OCI-LY1 (cell line): ENCODE measurements at regions not wholly inside any gene's neighbourhood (a gene's known extent, or its start where the extent isn't known, plus 50 kb on each side); places are given as distances from the start of the nearest gene placed in this dataset.

Experiments used
- H2AFZ ChIP-seq: fragments of 200-600 bp; sonication (generic), shearing (Covaris generic); 2 replicates; pipeline ENCODE4 v1.6.0; 2014; ENCODE audit warnings: antibody characterized with exemption, mild to moderate bottlenecking, low read length
- H3F3A ChIP-seq: fragments of 200-600 bp; sonication (generic), shearing (Covaris generic); 2 replicates; pipeline ENCODE4 v1.6.0; 2014; ENCODE audit warnings: mild to moderate bottlenecking, antibody characterized with exemption, low read length, moderate library complexity; ENCODE audit not compliant: insufficient read depth
- H3K27ac ChIP-seq: fragments of 200-600 bp; sonication (generic); 2 replicates; pipeline ENCODE4 v1.5.1; 2014; ENCODE audit warnings: low read length, mixed run types, mild to moderate bottlenecking, low read depth; ENCODE audit not compliant: poor library complexity, severe bottlenecking
- H3K27me3 ChIP-seq: fragments of 200-600 bp; sonication (generic); 2 replicates; pipeline ENCODE4 v1.6.0; 2014; ENCODE audit warnings: antibody characterized with exemption, mild to moderate bottlenecking, low read length, moderate library complexity; ENCODE audit not compliant: insufficient read depth
- H3K36me3 ChIP-seq: fragments of 200-600 bp; sonication (generic); 2 replicates; pipeline ENCODE4 v1.6.1; 2014; ENCODE audit warnings: mild to moderate bottlenecking, antibody characterized with exemption, low read length, moderate library complexity, mixed read lengths; ENCODE audit not compliant: insufficient read depth
- H3K4me1 ChIP-seq: fragments of 200-600 bp; sonication (generic); 2 replicates; pipeline ENCODE4 v1.5.1; 2014; ENCODE audit warnings: mild to moderate bottlenecking, low read length, moderate library complexity; ENCODE audit not compliant: insufficient read depth, severe bottlenecking
- H3K4me2 ChIP-seq: fragments of 200-600 bp; sonication (generic), shearing (Covaris generic); 2 replicates; pipeline ENCODE4 v1.6.1; 2014; ENCODE audit warnings: low read length
- H3K4me3 ChIP-seq: fragments of 200-600 bp; sonication (generic); 2 replicates; pipeline ENCODE4 v1.5.1; 2014; ENCODE audit warnings: low read length, low read depth, mild to moderate bottlenecking, mixed read lengths; ENCODE audit not compliant: poor library complexity, severe bottlenecking
- H3K79me2 ChIP-seq: fragments of 200-600 bp; shearing (Covaris generic); 2 replicates; pipeline ENCODE4 v1.6.1; 2016; ENCODE audit warnings: mixed run types, low read length, mixed read lengths; ENCODE audit not compliant: insufficient read depth
- H3K9ac ChIP-seq: fragments of 200-600 bp; sonication (generic), shearing (Covaris generic); 2 replicates; pipeline ENCODE4 v1.6.1; 2014; ENCODE audit warnings: mild to moderate bottlenecking, low read length, mixed read lengths
- H3K9me2 ChIP-seq: fragments of 200-600 bp; sonication (generic), shearing (Covaris generic); 2 replicates; pipeline ENCODE4 v1.6.1; 2014; ENCODE audit warnings: low read depth, mild to moderate bottlenecking, low read length, mixed read lengths
- H3K9me3 ChIP-seq: fragments of 200-600 bp; shearing (Covaris generic); 2 replicates; pipeline ENCODE4 v1.6.1; 2014; ENCODE audit warnings: low read length, mixed read lengths
- H4K20me1 ChIP-seq: fragments of 200-600 bp; sonication (generic), shearing (Covaris generic); 2 replicates; pipeline ENCODE4 v1.6.0; 2016; ENCODE audit warnings: mild to moderate bottlenecking, low read length; ENCODE audit not compliant: insufficient read depth
- EZH2 ChIP-seq: fragments of 200-600 bp; sonication (generic), shearing (Covaris generic); IDR thresholded peaks from 2 replicates; pipeline ENCODE4 v1.8.0; 2017; ENCODE audit warnings: borderline replicate concordance, mixed run types, mild to moderate bottlenecking, antibody characterized with exemption, low read length, moderate library complexity, mixed read lengths
- TF ChIP-seq, protein P1 (sequence below): fragments of 200-600 bp; sonication (generic), shearing (Covaris generic); IDR thresholded peaks from 2 replicates; pipeline ENCODE4 v1.5.1; 2017; ENCODE audit warnings: mild to moderate bottlenecking, antibody characterized with exemption, low read length, moderate library complexity, mixed read lengths

DNA sequence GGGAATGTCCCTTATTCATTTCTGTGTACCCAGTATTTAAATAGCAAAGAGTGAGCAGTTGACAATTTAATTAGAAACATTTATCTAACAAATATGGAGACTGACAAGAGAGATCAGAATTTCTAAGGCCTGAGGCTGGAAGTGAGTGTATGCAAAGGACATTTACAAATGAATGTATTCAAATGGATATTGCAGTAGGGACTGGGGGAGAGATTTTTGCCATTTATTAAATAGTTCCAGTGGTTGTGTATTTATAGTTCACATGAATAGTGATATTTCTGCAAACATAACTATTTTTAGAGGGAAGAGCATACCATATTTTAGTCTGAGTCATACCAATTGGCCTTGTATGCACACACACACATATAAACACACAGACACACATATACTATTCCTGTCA lies 592.4 kb downstream of the GLUD2 start:
- no peak overlapping the region for H3K4me2 ChIP-seq

GRCh38 chrX:121641560-121641959 lies 594.1 kb downstream of the GLUD2 start:
- no peak overlapping the region for H2AFZ ChIP-seq
- no peak overlapping the region for H3K4me2 ChIP-seq
- peaks cover 10% of the 10 kb centered on the region for H3K4me1 ChIP-seq
- H3F3A ChIP-seq = no peaks in the 10 kb centered on the region
- no peaks in the 10 kb centered on the region for H4K20me1 ChIP-seq
- H3K9me3 ChIP-seq = no peaks in the 10 kb centered on the region
- H3K9me2 ChIP-seq = no peaks in the 10 kb centered on the region
- no peaks in the 10 kb centered on the region for H3K27me3 ChIP-seq
- H3K79me2 ChIP-seq = no peaks in the 10 kb centered on the region
- H3K36me3 ChIP-seq = no peaks in the 10 kb centered on the region
- no peak overlapping the region for H3K4me3 ChIP-seq
- TF ChIP-seq, protein P1, sequence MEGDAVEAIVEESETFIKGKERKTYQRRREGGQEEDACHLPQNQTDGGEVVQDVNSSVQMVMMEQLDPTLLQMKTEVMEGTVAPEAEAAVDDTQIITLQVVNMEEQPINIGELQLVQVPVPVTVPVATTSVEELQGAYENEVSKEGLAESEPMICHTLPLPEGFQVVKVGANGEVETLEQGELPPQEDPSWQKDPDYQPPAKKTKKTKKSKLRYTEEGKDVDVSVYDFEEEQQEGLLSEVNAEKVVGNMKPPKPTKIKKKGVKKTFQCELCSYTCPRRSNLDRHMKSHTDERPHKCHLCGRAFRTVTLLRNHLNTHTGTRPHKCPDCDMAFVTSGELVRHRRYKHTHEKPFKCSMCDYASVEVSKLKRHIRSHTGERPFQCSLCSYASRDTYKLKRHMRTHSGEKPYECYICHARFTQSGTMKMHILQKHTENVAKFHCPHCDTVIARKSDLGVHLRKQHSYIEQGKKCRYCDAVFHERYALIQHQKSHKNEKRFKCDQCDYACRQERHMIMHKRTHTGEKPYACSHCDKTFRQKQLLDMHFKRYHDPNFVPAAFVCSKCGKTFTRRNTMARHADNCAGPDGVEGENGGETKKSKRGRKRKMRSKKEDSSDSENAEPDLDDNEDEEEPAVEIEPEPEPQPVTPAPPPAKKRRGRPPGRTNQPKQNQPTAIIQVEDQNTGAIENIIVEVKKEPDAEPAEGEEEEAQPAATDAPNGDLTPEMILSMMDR = no peak
- no peak for TF ChIP-seq EZH2
- no peak overlapping the region for H3K9ac ChIP-seq
- no peak overlapping the region for H3K27ac ChIP-seq

More for the DNA sequence above, 592.4 kb downstream of the GLUD2 start:
- H3K79me2 ChIP-seq = no peaks in the 10 kb centered on the region
- H2AFZ ChIP-seq = no peak overlapping the region
- H3K36me3 ChIP-seq = no peaks in the 10 kb centered on the region
- H3K9ac ChIP-seq = no peak overlapping the region
- no peaks in the 10 kb centered on the region for H3K9me2 ChIP-seq
- peaks cover 10% of the 10 kb centered on the region for H3K4me1 ChIP-seq
- no peak overlapping the region for H3K27ac ChIP-seq
- TF ChIP-seq, protein P1 = no peak
- TF ChIP-seq EZH2 = no peak
- no peaks in the 10 kb centered on the region for H3K27me3 ChIP-seq
- H3F3A ChIP-seq = no peaks in the 10 kb centered on the region
- H4K20me1 ChIP-seq = no peaks in the 10 kb centered on the region
- no peak overlapping the region for H3K4me3 ChIP-seq
- no peaks in the 10 kb centered on the region for H3K9me3 ChIP-seq

GRCh38 chrX:121642415-121642814 lies 595.0 kb downstream of the GLUD2 start:
- Histone ChIP-seq H3K9me3 (no peaks in the 10 kb centered on the region), H3K4me2 (no peak overlapping the region), H3F3A (no peaks in the 10 kb centered on the region), H3K4me1 (peaks cover 10% of the 10 kb centered on the region), H3K27ac (no peak overlapping the region), H3K9ac (no peak overlapping the region), H4K20me1 (no peaks in the 10 kb centered on the region), H3K9me2 (no peaks in the 10 kb centered on the region), H3K4me3 (no peak overlapping the region), H3K36me3 (no peaks in the 10 kb centered on the region), H3K79me2 (no peaks in the 10 kb centered on the region), H2AFZ (no peak overlapping the region), H3K27me3 (no peaks in the 10 kb centered on the region)
- TF ChIP-seq, protein P1 = no peak
- no peak for TF ChIP-seq EZH2
